SK-N-SH treated with all-trans-retinoic acid at 6 μM for 48 hours (cell line): ENCODE measurements at regions not wholly inside any gene's neighbourhood (a gene's known extent, or its start where the extent isn't known, plus 50 kb on each side); places are given as distances from the start of the nearest gene placed in this dataset.
A peak's percentile ranks its signal among the peaks of the same experiment; 100 is the strongest.

Experiments
- ATAC-seq: fragments of 200-7000 bp; cut with Tn5 transposase; 3 replicates; pipeline ENCODE4 v1.9.1; 2020; ENCODE audit warnings: mild to moderate bottlenecking, moderate library complexity
- ARNTL ChIP-seq: fragments of 450-650 bp; formaldehyde crosslinking; IDR thresholded peaks from 2 replicates; pipeline ENCODE4 v1.5.0; 2020; ENCODE audit warnings: low read depth, mild to moderate bottlenecking, moderate library complexity, borderline replicate concordance
- BACH2 ChIP-seq: fragments of 250-450 bp; sonication (Bioruptor Pico); IDR thresholded peaks from 2 replicates; pipeline ENCODE4 v1.9.0; 2021; ENCODE audit warnings: mild to moderate bottlenecking, borderline replicate concordance
- CREB5 ChIP-seq: fragments of 250-450 bp; sonication (Bioruptor Pico); IDR thresholded peaks from 2 replicates; pipeline ENCODE4 v1.5.1; 2020; ENCODE audit warnings: low read depth, mild to moderate bottlenecking, moderate library complexity
- CSDC2 ChIP-seq: fragments of 250-450 bp; sonication (Bioruptor Pico); IDR thresholded peaks from 2 replicates; pipeline ENCODE4 v1.5.0; 2020; ENCODE audit warnings: mild to moderate bottlenecking, moderate library complexity
- CSRNP3 ChIP-seq: fragments of 250-450 bp; sonication (Bioruptor Pico); IDR thresholded peaks from 2 replicates; pipeline ENCODE4 v1.5.1; 2021; ENCODE audit warnings: mild to moderate bottlenecking, moderate library complexity
- ESRRG ChIP-seq: fragments of 250-450 bp; sonication (Bioruptor Pico); IDR thresholded peaks from 2 replicates; pipeline ENCODE4 v1.6.1; 2021; ENCODE audit warnings: mild to moderate bottlenecking
- ISL1 ChIP-seq: fragments of 250-450 bp; sonication (Bioruptor Pico); IDR thresholded peaks from 2 replicates; pipeline ENCODE4 v2.1.2; 2022; ENCODE audit warnings: mild to moderate bottlenecking, moderate library complexity
- OSR1 ChIP-seq: fragments of 250-450 bp; sonication (Bioruptor Pico); IDR thresholded peaks from 2 replicates; pipeline ENCODE4 v1.8.0; 2022; ENCODE audit warnings: moderate library complexity, mild to moderate bottlenecking, inconsistent platforms
- PATZ1 ChIP-seq: fragments of 250-450 bp; sonication (Bioruptor Pico); IDR thresholded peaks from 2 replicates; pipeline ENCODE4 v1.8.0; 2020; ENCODE audit warnings: mild to moderate bottlenecking, moderate library complexity, borderline replicate concordance
- POU6F1 ChIP-seq: fragments of 250-450 bp; sonication (Bioruptor Pico); IDR thresholded peaks from 2 replicates; pipeline ENCODE4 v1.8.0; 2021; ENCODE audit warnings: low read depth, mild to moderate bottlenecking, moderate library complexity, borderline replicate concordance
- PPARA ChIP-seq: fragments of 250-450 bp; sonication (Bioruptor Pico); IDR thresholded peaks from 2 replicates; pipeline ENCODE4 v1.5.0; 2020; ENCODE audit warnings: mild to moderate bottlenecking, borderline replicate concordance
- RARB ChIP-seq: fragments of 250-450 bp; sonication (Bioruptor Pico); IDR thresholded peaks from 2 replicates; pipeline ENCODE4 v1.8.0; 2021; ENCODE audit warnings: mild to moderate bottlenecking, moderate library complexity
- SNAI2 ChIP-seq: fragments of 250-450 bp; sonication (Bioruptor Pico); IDR thresholded peaks from 2 replicates; pipeline ENCODE4 v1.5.0; 2020; ENCODE audit warnings: mild to moderate bottlenecking, moderate library complexity
- TCF4 ChIP-seq: fragments of 250-450 bp; sonication (Bioruptor Pico); IDR thresholded peaks from 2 replicates; pipeline ENCODE4 v1.8.0; 2021; ENCODE audit warnings: mild to moderate bottlenecking, moderate library complexity, borderline replicate concordance
- TOX ChIP-seq: fragments of 250-450 bp; sonication (Bioruptor Pico); IDR thresholded peaks from 2 replicates; pipeline ENCODE4 v1.8.0; 2021; ENCODE audit warnings: mild to moderate bottlenecking, moderate library complexity, borderline replicate concordance
- TSHZ2 ChIP-seq: fragments of 250-450 bp; sonication (Bioruptor Pico); IDR thresholded peaks from 2 replicates; pipeline ENCODE4 v1.5.0; 2020; ENCODE audit warnings: mild to moderate bottlenecking, moderate library complexity
- ZC3H10 ChIP-seq: fragments of 250-450 bp; sonication (Bioruptor Pico); IDR thresholded peaks from 2 replicates; pipeline ENCODE4 v1.5.1; 2021; ENCODE audit warnings: mild to moderate bottlenecking, moderate library complexity
- ZFP3 ChIP-seq: fragments of 250-450 bp; sonication (Bioruptor Pico); IDR thresholded peaks from 2 replicates; pipeline ENCODE4 v1.5.0; 2020; ENCODE audit warnings: mild to moderate bottlenecking, moderate library complexity
- ZFP30 ChIP-seq: fragments of 450-650 bp; formaldehyde crosslinking; IDR thresholded peaks from 2 replicates; pipeline ENCODE4 v1.5.0; 2022; ENCODE audit warnings: mild to moderate bottlenecking, moderate library complexity
- ZNF565 ChIP-seq: fragments of 450-650 bp; formaldehyde crosslinking; conservative IDR thresholded peaks from 2 replicates; pipeline ENCODE4 v1.5.0; 2020; ENCODE audit warnings: low read depth, mild to moderate bottlenecking, moderate library complexity
- ZNF70 ChIP-seq: fragments of 450-650 bp; formaldehyde crosslinking; IDR thresholded peaks from 2 replicates; pipeline ENCODE4 v1.5.0; 2020; ENCODE audit warnings: mild to moderate bottlenecking, moderate library complexity
- ZNF8 ChIP-seq: fragments of 450-650 bp; formaldehyde crosslinking; IDR thresholded peaks from 2 replicates; pipeline ENCODE4 v1.5.0; 2020; ENCODE audit warnings: mild to moderate bottlenecking, moderate library complexity

GRCh38 chr2:215845839-215846586 lies 167.3 kb downstream of the MREG start:
- TF ChIP-seq BACH2 = no peak
- no peak for TF ChIP-seq CREB5 (CRISPR knock-in tag)
- no peak for TF ChIP-seq ZNF8 (CRISPR knock-in tag)
- TF ChIP-seq POU6F1 (CRISPR knock-in tag) = no peak
- TF ChIP-seq ZFP30 (CRISPR knock-in tag) = no peak
- TF ChIP-seq SNAI2 (CRISPR knock-in tag) = no peak
- no peak for TF ChIP-seq RARB (CRISPR knock-in tag)
- no peak for TF ChIP-seq ISL1
- TF ChIP-seq CSDC2 (CRISPR knock-in tag) = no peak
- no peak for TF ChIP-seq OSR1
- TF ChIP-seq TOX (CRISPR knock-in tag) = no peak
- TF ChIP-seq TCF4 (CRISPR knock-in tag) = no peak
- no peak for TF ChIP-seq ZC3H10
- TF ChIP-seq ZNF70 (CRISPR knock-in tag) = no peak
- no peak for TF ChIP-seq ZNF565 (CRISPR knock-in tag)
- TF ChIP-seq ZFP3 (CRISPR knock-in tag) = no peak
- TF ChIP-seq CSRNP3 (CRISPR knock-in tag) = no peak
- no peak for TF ChIP-seq PATZ1 (CRISPR knock-in tag)
- TF ChIP-seq ARNTL (CRISPR knock-in tag) = no peak
- ATAC-seq = no peak

GRCh38 chr2:215843579-215843978 lies 169.8 kb downstream of the MREG start:
- peak; percentile 87 for ATAC-seq
- TF ChIP-seq RARB (CRISPR knock-in tag) (no peak), PATZ1 (CRISPR knock-in tag) (no peak), ZNF8 (CRISPR knock-in tag) (no peak), TOX (CRISPR knock-in tag) (no peak), ARNTL (CRISPR knock-in tag) (no peak), ZFP3 (CRISPR knock-in tag) (no peak), ZNF565 (CRISPR knock-in tag) (no peak), ZNF70 (CRISPR knock-in tag) (no peak), POU6F1 (CRISPR knock-in tag) (no peak), ESRRG (no peak), CREB5 (CRISPR knock-in tag) (no peak), TSHZ2 (CRISPR knock-in tag) (no peak), TCF4 (CRISPR knock-in tag) (no peak), ZC3H10 (no peak), ZFP30 (CRISPR knock-in tag) (no peak), PPARA (no peak), ISL1 (no peak)
